GM12872 (cell line): ENCODE measurements at regions not wholly inside any gene's neighbourhood (a gene's known extent, or its start where the extent isn't known, plus 50 kb on each side); places are given as distances from the start of the nearest gene placed in this dataset.

Source experiments
- CTCF ChIP-seq: IDR thresholded peaks from 3 replicates; pipeline ENCODE4 v1.5.1; 2011; ENCODE audit warnings: low read depth, mild to moderate bottlenecking, low read length, moderate library complexity; ENCODE audit not compliant: insufficient read depth

GRCh38 chr7:25056368-25056767, 68.7 kb downstream of the CYCS start:
- TF ChIP-seq CTCF = no peak

GRCh38 chr7:25055520-25056220, 69.4 kb downstream of the CYCS start:
- no peak for TF ChIP-seq CTCF

GRCh38 chr7:25054819-25055519, 70.1 kb downstream of the CYCS start:
- TF ChIP-seq CTCF = no peak

GRCh38 chr7:25050223-25050622, 70.2 kb upstream of the OSBPL3 start:
- TF ChIP-seq CTCF = no peak

GRCh38 chr7:25048444-25048834, 68.5 kb upstream of the OSBPL3 start:
- no peak for TF ChIP-seq CTCF

GRCh38 chr7:25037325-25037724, 57.3 kb upstream of the OSBPL3 start:
- no peak for TF ChIP-seq CTCF

GRCh38 chr7:25035274-25035673, 55.3 kb upstream of the OSBPL3 start:
- no peak for TF ChIP-seq CTCF
